HAP-1 (cell line): ENCODE measurements at regions not wholly inside any gene's neighbourhood (a gene's known extent, or its start where the extent isn't known, plus 50 kb on each side); places are given as distances from the start of the nearest gene placed in this dataset.

Source experiments
- DNase-seq, 2 experiments: peaks; one replicate each; pipeline ENCODE4 v3.0.0-alpha.2; 2016 to 2020; ENCODE audit warnings: low spot score in 2 of 2
- H3K27me3 ChIP-seq: fragments of 250-450 bp; sonication (Bioruptor Pico); 2 replicates; pipeline ENCODE4 v1.5.1; 2020; ENCODE audit warnings: low read depth, mild to moderate bottlenecking, moderate library complexity
- H3K36me3 ChIP-seq: fragments of 250-450 bp; sonication (Bioruptor Pico); replicated peaks from 2 replicates; pipeline ENCODE4 v1.5.1; 2020; ENCODE audit warnings: mild to moderate bottlenecking
- H3K4me1 ChIP-seq: fragments of 250-450 bp; sonication (Bioruptor Pico); 2 replicates; pipeline ENCODE4 v1.5.1; 2020; ENCODE audit warnings: mild to moderate bottlenecking
- H3K4me3 ChIP-seq: fragments of 250-450 bp; sonication (Bioruptor Pico); 2 replicates; pipeline ENCODE4 v1.5.1; 2020; ENCODE audit warnings: mild to moderate bottlenecking, moderate library complexity
- H3K9me3 ChIP-seq: fragments of 250-450 bp; sonication (Bioruptor Pico); 2 replicates; pipeline ENCODE4 v1.5.1; 2020; ENCODE audit warnings: mild to moderate bottlenecking, moderate library complexity
- in situ Hi-C: fragments of 300-500 bp; cut with MboI; formaldehyde crosslinking; loops from 3 replicates; pipeline ENCODE4 v1.14.3; 2020; ENCODE audit warnings: low sequenced_read_pairs, inconsistent platforms, mixed read lengths

DNA sequence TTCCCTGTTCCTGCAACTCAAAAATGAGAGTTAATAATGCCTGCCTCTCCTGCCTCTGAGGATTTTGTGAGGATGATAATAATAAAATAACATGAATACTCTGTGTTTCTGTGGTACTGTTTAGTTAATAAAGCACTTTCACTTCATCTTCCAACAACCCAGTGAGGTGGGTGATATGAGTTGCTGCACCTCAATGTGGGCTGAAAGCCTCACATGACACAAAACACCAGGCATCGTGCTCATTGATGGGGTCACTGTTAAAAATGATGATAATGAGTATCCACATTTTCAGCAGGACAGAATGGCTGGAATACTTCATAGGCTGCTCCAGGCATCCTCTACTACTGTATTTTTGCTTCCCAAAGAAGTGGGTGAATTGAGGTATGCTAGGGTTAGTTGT is 222.8 kb upstream of the NRP1 start:
- Histone ChIP-seq H3K4me1 (peaks cover 11% of the 10 kb centered on the region), H3K9me3 (no peaks in the 10 kb centered on the region), H3K27me3 (no peaks in the 10 kb centered on the region; the same call in 1 of the 2 replicates), H3K36me3 (no peaks in the 10 kb centered on the region), H3K4me3 (no peak overlapping the region)
- DNase-seq: no peak
- in situ Hi-C loops: no loop called here

DNA sequence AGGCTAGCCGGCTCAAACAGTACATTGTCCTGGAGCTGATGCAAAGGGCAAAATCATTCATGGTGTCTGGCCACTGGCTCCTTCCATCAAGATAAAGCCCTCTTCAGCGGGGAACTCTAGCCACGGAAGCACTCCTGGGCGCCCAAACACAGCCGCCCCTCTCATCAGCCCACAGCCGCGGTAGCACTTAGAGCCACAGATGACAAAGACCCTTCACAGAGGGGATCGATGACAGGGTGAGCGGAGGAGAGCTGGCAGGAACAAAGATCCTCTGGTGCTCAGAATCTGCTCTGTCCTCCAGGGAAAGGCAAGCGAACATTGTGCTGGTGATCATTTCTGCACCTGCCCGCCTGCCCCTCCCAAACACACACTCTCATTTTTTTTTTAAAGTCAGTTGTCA is 222.2 kb upstream of the NRP1 start:
- H3K27me3 ChIP-seq: no peaks in the 10 kb centered on the region; the same call in 1 of the 2 replicates
- no peak overlapping the region for H3K4me3 ChIP-seq
- H3K9me3 ChIP-seq: no peaks in the 10 kb centered on the region
- in situ Hi-C loops: no loop called here
- H3K4me1 ChIP-seq: peaks cover 11% of the 10 kb centered on the region
- DNase-seq: no peak
- H3K36me3 ChIP-seq: no peaks in the 10 kb centered on the region

DNA sequence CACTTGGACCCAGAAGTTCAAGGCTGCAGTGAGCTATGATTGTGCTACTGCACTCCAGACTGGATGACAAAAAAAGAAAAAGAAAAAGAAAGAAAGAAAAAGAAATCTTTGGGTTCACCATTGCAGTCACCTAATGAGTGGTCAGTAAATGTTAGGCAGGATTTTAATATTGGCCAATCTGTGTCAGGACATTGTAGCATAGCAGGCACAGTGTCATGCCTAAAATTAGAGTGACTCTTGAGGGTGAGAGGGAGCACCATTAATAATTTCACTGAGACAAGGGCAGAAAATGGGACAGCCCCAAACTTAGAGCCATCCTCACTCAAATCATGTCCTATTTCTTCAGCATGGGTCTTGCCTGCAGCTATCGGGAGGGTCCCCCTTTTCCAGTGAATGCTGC is 221.6 kb upstream of the NRP1 start:
- in situ Hi-C loops: no loop called here
- Histone ChIP-seq H3K9me3 (no peaks in the 10 kb centered on the region), H3K36me3 (no peaks in the 10 kb centered on the region), H3K4me3 (no peak overlapping the region), H3K4me1 (peaks cover 11% of the 10 kb centered on the region), H3K27me3 (no peaks in the 10 kb centered on the region; the same call in 1 of the 2 replicates)
- DNase-seq: no peak

- peaks cover 11% of the 10 kb centered on the region for H3K4me1 ChIP-seq
- no peaks in the 10 kb centered on the region for H3K9me3 ChIP-seq
- in situ Hi-C loops: no loop called here
- H3K27me3 ChIP-seq: no peaks in the 10 kb centered on the region
- H3K36me3 ChIP-seq: no peaks in the 10 kb centered on the region
- DNase-seq: peak; percentile 64 to 65
- H3K4me3 ChIP-seq: no peak overlapping the region
These were observed 219.5 kb upstream of the NRP1 start for GRCh38 chr10:33553748-33554571.

DNA sequence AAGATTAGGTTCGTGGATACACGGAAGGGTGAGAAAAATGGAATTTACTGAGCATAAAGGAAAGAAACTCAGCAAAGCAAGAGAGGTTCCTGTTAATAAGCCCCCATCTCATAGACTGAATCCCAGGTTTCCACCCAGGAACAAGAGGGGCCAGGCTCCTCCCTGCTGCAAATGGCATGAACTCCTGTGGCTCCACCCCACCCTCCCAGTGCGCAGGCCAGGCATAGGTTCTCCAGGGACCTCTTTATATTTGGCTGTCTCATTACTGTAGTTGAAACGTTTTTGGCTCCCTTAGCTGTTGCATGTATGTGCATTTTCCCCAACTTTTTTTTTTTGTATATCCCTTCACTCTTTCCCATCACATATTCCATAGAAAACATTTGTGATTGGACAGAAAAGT is 217.8 kb upstream of the NRP1 start:
- Histone ChIP-seq H3K9me3 (no peaks in the 10 kb centered on the region), H3K36me3 (no peaks in the 10 kb centered on the region), H3K4me1 (peaks cover 11% of the 10 kb centered on the region), H3K27me3 (no peaks in the 10 kb centered on the region), H3K4me3 (no peak overlapping the region)
- in situ Hi-C loops: no loop called here
- DNase-seq: no peak

DNA sequence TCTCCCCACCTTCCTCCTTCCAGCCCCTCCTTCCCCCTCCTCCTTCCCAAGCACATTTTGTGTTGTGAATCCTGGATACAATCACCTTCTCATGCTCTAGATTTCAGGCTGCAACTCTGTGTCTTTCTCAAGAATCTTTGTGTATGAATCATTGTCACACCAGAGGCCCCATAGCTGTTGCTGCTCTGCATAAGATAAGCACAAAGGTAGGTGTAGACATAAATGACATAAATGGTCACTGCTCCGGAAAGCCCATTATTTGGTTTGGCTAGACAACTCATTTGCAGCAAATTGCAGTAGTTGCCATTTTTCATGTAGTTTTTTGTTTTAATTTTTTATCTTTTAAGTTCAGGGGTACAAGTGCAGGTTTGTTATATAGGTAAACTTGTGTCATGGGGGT is 216.3 kb upstream of the NRP1 start:
- in situ Hi-C loops: no loop called here
- Histone ChIP-seq H3K9me3 (no peaks in the 10 kb centered on the region), H3K36me3 (no peaks in the 10 kb centered on the region), H3K4me3 (no peak overlapping the region), H3K27me3 (no peaks in the 10 kb centered on the region), H3K4me1 (peaks cover 11% of the 10 kb centered on the region)
- no peak for DNase-seq

DNA sequence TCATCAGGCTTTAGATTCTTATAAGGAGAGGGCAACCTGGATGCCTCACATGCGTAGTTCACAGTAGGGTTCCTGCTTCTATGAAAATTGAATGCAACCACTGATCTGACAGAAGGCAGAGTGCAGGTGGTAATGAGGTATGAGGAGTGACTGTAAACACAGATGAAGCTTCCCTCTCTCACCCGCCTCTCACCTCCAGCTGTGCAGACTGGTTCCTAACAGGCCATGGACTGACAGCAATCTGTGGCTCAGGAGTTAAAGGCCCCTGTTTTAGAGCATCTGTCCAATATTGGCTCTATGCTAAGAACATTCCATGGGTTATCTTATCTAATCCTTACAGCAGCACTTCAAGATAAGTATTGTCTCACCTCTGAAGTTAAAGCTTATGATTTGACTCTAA is 213.5 kb upstream of the NRP1 start:
- Histone ChIP-seq H3K36me3 (no peaks in the 10 kb centered on the region), H3K4me1 (no peaks in the 10 kb centered on the region), H3K9me3 (no peaks in the 10 kb centered on the region), H3K27me3 (no peaks in the 10 kb centered on the region), H3K4me3 (no peak overlapping the region)
- no peak for DNase-seq
- in situ Hi-C loops: no loop called here

DNA sequence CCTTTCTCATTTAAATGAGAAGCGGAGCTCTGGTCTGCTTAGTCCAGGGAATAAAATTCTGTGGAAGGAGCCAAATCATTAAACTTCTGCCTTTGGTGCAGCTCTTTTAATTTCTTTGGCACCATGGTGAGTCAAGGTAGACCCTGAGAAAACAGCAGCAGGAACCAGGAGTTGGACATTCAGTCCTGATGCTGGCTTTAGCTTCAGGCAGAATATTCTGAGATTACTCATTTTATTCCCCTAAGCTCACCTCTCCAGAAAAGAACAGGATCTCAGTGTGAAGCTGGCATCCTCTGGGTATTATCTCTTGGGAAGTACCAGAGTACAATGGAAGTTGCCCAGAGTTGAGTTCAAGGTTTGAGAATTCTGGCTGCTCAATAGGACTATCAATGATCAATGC is 211.6 kb upstream of the NRP1 start:
- DNase-seq: no peak
- H3K27me3 ChIP-seq: no peaks in the 10 kb centered on the region
- H3K36me3 ChIP-seq: no peaks in the 10 kb centered on the region
- H3K4me3 ChIP-seq: no peak overlapping the region
- H3K9me3 ChIP-seq: no peaks in the 10 kb centered on the region
- in situ Hi-C loops: no loop called here
- H3K4me1 ChIP-seq: no peaks in the 10 kb centered on the region

DNA sequence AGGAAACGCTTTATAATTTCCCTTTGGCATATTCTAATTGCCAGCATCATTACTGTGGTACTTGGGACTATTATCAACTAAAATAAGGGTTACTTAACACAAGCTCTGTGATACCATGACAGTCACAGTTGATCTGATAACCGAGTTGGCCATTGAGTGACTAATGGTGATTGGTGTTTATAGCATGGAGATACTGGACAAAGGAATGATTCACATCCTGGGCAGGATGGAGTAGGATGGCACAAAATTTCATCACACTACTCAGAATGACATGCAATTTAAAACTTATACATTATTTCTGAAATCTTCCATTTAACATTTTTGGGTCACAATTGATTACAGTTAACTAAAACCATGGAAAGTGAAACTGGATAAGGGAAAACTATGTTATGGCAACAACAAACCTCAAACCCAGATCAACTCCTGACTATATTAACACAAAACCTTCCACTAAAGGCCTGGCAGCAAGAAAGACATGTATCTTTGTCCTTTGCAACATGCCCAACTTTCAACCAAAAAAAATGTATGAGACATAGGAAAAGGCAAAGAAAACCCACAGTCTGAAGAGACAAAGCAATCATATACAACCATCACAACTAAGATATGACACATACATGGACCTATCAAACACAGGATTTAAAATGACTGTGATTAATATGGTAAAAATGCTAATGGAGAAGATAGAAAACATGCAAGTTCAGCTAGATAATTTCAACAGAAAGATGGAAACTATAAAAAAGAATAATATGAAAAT is 208.5 kb upstream of the NRP1 start:
- in situ Hi-C loops: no loop called here
- DNase-seq: no peak

DNA sequence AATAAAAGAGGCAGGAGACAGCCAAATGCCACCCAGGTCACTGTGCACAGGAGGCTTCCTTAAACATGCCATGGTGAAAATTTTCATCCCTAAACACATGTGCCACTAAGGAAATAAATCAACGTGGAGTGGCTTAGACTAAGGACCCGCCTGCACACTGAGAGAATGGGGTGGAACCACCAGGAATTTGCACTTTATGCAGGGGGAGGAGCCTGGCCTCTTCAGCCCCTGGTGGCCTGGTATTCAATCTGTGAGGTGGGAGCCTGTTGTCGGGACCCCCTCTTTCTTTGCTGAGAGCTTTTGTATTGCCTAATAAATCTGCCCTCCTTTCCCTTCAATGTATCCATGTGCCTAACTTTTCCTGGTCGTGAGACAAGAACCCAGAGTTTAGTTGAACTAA is 204.6 kb upstream of the NRP1 start:
- in situ Hi-C loops: no loop called here
- DNase-seq: no peak
- no peak overlapping the region for H3K4me3 ChIP-seq
- no peaks in the 10 kb centered on the region for H3K27me3 ChIP-seq
- no peaks in the 10 kb centered on the region for H3K9me3 ChIP-seq
- no peaks in the 10 kb centered on the region for H3K4me1 ChIP-seq
- H3K36me3 ChIP-seq: no peaks in the 10 kb centered on the region

More for the DNA sequence above, 208.5 kb upstream of the NRP1 start:
- Histone ChIP-seq H3K27me3 (no peaks in the 10 kb centered on the region), H3K4me1 (no peaks in the 10 kb centered on the region), H3K9me3 (no peaks in the 10 kb centered on the region), H3K4me3 (no peak overlapping the region), H3K36me3 (no peaks in the 10 kb centered on the region)

GRCh38 chr10:33537066-33537465 is 202.6 kb upstream of the NRP1 start:
- in situ Hi-C loops: no loop called here
- H3K9me3 ChIP-seq: no peaks in the 10 kb centered on the region
- DNase-seq: no peak
- no peaks in the 10 kb centered on the region for H3K4me1 ChIP-seq
- H3K27me3 ChIP-seq: no peaks in the 10 kb centered on the region
- no peaks in the 10 kb centered on the region for H3K36me3 ChIP-seq
- H3K4me3 ChIP-seq: no peak overlapping the region

DNA sequence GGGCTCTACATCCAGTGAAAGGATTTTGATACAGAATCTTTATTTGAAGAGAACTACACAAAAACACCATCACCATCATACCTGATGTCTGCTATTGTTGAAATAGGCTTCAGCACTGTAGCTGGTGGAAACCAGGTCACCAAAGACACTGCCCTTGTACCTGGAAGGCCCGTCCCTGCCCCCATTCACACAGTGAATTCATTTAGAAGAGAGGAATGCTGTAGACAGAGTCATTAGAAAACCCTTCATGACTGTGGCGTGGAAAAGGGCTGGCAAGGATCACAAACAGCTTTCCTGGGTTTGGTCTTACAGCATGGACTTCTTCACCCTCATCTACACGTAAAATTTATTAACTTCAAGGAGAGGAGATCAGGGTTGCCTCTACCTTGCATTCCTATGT is 202.0 kb upstream of the NRP1 start:
- in situ Hi-C loops: no loop called here
- no peaks in the 10 kb centered on the region for H3K27me3 ChIP-seq
- H3K9me3 ChIP-seq: no peaks in the 10 kb centered on the region
- DNase-seq: no peak
- H3K36me3 ChIP-seq: no peaks in the 10 kb centered on the region
- no peak overlapping the region for H3K4me3 ChIP-seq
- no peaks in the 10 kb centered on the region for H3K4me1 ChIP-seq

GRCh38 chr10:33535866-33536265 is 201.4 kb upstream of the NRP1 start:
- no peaks in the 10 kb centered on the region for H3K4me1 ChIP-seq
- no peak for DNase-seq
- H3K4me3 ChIP-seq: no peak overlapping the region
- H3K36me3 ChIP-seq: no peaks in the 10 kb centered on the region
- in situ Hi-C loops: no loop called here
- no peaks in the 10 kb centered on the region for H3K9me3 ChIP-seq
- H3K27me3 ChIP-seq: no peaks in the 10 kb centered on the region

- Histone ChIP-seq H3K4me3 (no peak overlapping the region), H3K27me3 (no peaks in the 10 kb centered on the region), H3K9me3 (no peaks in the 10 kb centered on the region), H3K36me3 (no peaks in the 10 kb centered on the region), H3K4me1 (no peaks in the 10 kb centered on the region)
- in situ Hi-C loops: no loop called here
- DNase-seq: no peak
These were observed 199.9 kb upstream of the NRP1 start for GRCh38 chr10:33534416-33534815.
